ENCODE measurements at regions not wholly inside any gene's neighbourhood (a gene's known extent, or its start where the extent isn't known, plus 50 kb on each side); places are given as distances from the start of the nearest gene placed in this dataset.

DNA sequence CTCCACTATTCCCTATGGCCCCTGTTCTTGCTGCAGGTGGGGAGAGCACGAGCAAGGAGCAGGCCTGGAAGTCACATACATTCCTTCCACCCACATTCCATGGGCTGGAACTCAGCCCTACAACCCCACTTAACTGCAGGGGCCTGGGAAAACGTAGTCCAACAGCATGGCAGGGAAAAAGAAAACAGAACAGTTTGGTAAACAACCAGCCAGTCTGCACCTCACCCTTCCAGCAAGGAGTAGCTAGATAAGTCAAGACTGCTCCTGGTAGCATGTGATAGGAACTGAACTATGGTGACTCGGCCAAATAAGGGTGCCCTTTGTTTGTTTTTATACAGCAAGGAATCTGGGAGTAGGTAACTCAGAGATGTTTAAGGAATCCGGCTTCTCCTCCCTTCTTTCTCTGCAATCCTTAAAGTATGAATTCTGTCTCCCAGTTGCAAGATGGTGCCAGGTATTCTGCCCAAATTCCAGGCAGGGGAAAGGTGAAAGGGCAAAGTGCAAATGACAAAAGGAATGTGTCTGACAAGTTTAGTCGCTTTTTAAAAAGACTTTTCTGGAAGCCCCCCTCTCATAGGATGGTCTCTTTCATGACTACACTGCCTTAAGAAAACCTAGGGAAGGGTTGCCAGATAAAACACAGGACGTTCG, 311.7 kb upstream of the NEBL start:
- Histone ChIP-seq H3K27ac (ENCODE audit: low read depth in 1 of 2, low read length in 1 of 2) (peak overlapping the region in 1 of 2 donors; percentile 9), H3K9ac (ENCODE audit: insufficient read depth in 1 of 2, low read length in 2 of 2) (no peak overlapping the region), H3K4me3 (peak overlapping the region; percentile 2), H3K4me1 (ENCODE audit: control insufficient read depth in 5 of 5, insufficient read depth in 5 of 5, low read length in 5 of 5) (peaks cover 0 to 17% (median 2%) of the 10 kb centered on the region in 5 donors), H3K27me3 (ENCODE audit: control insufficient read depth in 3 of 3, insufficient read depth in 3 of 3, low read length in 2 of 3) (no peaks in the 10 kb centered on the region), H3K9me3 (ENCODE audit: control insufficient read depth in 4 of 4, insufficient read depth in 3 of 4, low read length in 3 of 4) (peaks cover 0 to 10% (median 0%) of the 10 kb centered on the region in 4 donors), H3K36me3 (ENCODE audit: control insufficient read depth in 4 of 4, insufficient read depth in 4 of 4, low read length in 4 of 4) (no peaks in the 10 kb centered on the region)
- 65 to 74% methylated on average over 7 of the region's 7 CpGs for WGBS, 2 donors
- TF ChIP-seq, protein P1, sequence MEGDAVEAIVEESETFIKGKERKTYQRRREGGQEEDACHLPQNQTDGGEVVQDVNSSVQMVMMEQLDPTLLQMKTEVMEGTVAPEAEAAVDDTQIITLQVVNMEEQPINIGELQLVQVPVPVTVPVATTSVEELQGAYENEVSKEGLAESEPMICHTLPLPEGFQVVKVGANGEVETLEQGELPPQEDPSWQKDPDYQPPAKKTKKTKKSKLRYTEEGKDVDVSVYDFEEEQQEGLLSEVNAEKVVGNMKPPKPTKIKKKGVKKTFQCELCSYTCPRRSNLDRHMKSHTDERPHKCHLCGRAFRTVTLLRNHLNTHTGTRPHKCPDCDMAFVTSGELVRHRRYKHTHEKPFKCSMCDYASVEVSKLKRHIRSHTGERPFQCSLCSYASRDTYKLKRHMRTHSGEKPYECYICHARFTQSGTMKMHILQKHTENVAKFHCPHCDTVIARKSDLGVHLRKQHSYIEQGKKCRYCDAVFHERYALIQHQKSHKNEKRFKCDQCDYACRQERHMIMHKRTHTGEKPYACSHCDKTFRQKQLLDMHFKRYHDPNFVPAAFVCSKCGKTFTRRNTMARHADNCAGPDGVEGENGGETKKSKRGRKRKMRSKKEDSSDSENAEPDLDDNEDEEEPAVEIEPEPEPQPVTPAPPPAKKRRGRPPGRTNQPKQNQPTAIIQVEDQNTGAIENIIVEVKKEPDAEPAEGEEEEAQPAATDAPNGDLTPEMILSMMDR (IDR thresholded peaks at IDR 0.05; ENCODE audit: control extremely low read depth, extremely low read depth), result no peak
- no peak for DNase-seq
- ATAC-seq (ENCODE audit: insufficient read depth, low FRiP score), result peak; percentile 27

DNA sequence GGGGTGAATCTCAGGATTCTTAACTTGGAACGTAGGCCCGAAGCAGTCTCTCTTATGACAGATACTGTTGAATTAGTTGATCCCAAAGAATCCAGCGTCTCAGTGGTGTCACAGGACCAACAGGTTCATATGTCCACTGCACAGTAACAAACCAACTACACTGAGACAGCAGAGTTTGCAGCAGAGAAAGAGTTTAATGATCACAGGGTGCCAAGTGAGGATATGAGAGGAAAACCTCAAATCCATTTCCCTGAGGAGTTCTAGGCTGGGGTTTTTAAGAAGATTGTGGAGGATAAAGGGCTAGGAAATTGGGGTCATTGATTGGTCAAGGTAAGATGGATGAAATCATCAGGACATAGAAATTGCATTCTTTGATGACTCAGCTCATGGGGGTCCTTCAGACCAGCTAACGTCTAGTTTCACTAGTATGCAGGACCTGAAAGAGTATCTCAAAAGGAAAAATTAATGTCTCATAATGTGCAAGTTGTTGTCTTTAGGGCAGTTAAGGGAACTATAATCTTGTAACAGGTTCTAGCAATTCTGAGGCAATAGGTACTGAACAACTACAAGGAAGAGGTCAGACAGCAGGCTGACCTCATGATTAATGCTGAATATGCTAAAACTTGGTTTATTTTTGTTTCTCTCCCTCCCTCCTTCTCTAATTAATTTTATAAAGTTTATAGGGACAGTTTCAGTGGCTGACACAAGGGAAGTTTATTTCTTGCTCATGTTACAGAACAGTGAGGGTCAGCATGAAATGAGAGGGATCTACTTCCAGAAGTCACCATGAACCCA, 310.9 kb upstream of the NEBL start:
- ATAC-seq (ENCODE audit: insufficient read depth, low FRiP score), result no peak
- DNase-seq, result no peak
- Histone ChIP-seq H3K9me3 (ENCODE audit: control insufficient read depth in 4 of 4, insufficient read depth in 3 of 4, low read length in 3 of 4) (peaks cover 0 to 10% (median 0%) of the 10 kb centered on the region in 4 donors), H3K27me3 (ENCODE audit: control insufficient read depth in 3 of 3, insufficient read depth in 3 of 3, low read length in 2 of 3) (no peaks in the 10 kb centered on the region), H3K36me3 (ENCODE audit: control insufficient read depth in 4 of 4, insufficient read depth in 4 of 4, low read length in 4 of 4) (no peaks in the 10 kb centered on the region), H3K27ac (ENCODE audit: low read depth in 1 of 2, low read length in 1 of 2) (peak overlapping the region in 1 of 2 donors; percentile 9), H3K9ac (ENCODE audit: insufficient read depth in 1 of 2, low read length in 2 of 2) (no peak overlapping the region), H3K4me1 (ENCODE audit: control insufficient read depth in 5 of 5, insufficient read depth in 5 of 5, low read length in 5 of 5) (peaks cover 0 to 20% (median 2%) of the 10 kb centered on the region in 5 donors), H3K4me3 (no peak overlapping the region)
- 90 to 93% methylated on average over 4 of the region's 4 CpGs for WGBS, 2 donors
- TF ChIP-seq, protein P1 (IDR thresholded peaks at IDR 0.05; ENCODE audit: control extremely low read depth, extremely low read depth), result no peak

DNA sequence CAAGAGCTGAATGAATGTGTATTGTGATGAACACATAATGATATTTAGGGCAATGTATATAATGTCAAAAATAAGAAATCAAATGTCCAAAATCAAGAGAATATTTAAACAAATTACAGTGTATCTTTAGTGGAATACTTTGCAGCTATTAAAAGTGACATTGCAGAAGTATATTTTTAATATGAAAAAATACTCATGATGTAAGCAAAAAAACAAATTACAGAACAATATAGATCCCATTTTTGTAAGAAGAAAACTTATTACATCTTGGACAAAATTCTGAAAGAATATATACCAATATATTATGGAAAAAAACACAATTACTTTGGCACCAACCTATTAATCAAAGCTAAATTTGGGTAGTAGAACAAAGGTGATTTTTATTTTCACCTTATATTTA, 308.2 kb upstream of the NEBL start:
- H3K4me1 ChIP-seq (ENCODE audit: control insufficient read depth in 5 of 5, insufficient read depth in 5 of 5, low read length in 5 of 5), result peaks cover 0 to 19% (median 2%) of the 10 kb centered on the region in 5 donors
- no peak overlapping the region for H3K4me3 ChIP-seq
- no peaks in the 10 kb centered on the region for H3K27me3 ChIP-seq (ENCODE audit: control insufficient read depth in 3 of 3, insufficient read depth in 3 of 3, low read length in 2 of 3)
- no peak overlapping the region for H3K27ac ChIP-seq (ENCODE audit: low read depth in 1 of 2, low read length in 1 of 2)
- no peaks in the 10 kb centered on the region for H3K36me3 ChIP-seq (ENCODE audit: control insufficient read depth in 4 of 4, insufficient read depth in 4 of 4, low read length in 4 of 4)
- ATAC-seq (ENCODE audit: insufficient read depth, low FRiP score) (no peak), DNase-seq (no peak)
- H3K9ac ChIP-seq (ENCODE audit: insufficient read depth in 1 of 2, low read length in 2 of 2), result no peak overlapping the region
- H3K9me3 ChIP-seq (ENCODE audit: control insufficient read depth in 4 of 4, insufficient read depth in 3 of 4, low read length in 3 of 4), result peaks cover 0 to 10% (median 0%) of the 10 kb centered on the region in 4 donors
- TF ChIP-seq, protein P1 (IDR thresholded peaks at IDR 0.05; ENCODE audit: control extremely low read depth, extremely low read depth), result no peak

Measured in lung (tissue), 11 donors.